ENCODE measurements at regions not wholly inside any gene's neighbourhood (a gene's known extent, or its start where the extent isn't known, plus 50 kb on each side); places are given as distances from the start of the nearest gene placed in this dataset.

DNA sequence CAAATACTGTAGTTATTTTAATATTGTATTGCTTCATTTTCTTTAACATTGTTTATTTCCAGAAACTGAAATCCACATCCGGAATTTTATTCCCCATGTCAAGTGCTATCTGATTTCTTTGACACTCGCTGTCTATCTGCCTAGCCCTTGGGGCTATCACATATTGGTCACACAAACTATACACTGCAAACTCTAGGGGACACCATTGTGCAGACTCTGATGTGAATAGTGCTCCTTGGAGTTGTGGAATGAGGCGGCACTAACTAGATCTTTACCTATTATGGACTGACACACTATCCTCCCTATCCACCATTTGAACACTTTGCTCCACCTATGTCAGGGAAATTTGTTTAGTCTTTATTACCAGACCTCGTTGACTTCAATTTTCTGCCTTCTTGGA is 534.5 kb downstream of the GLUD2 start:
- Histone ChIP-seq H3K4me3 (ENCODE audit: low read depth in 1 of 3, low read length in 3 of 3) (no peak overlapping the region), H3K27me3 (ENCODE audit: control insufficient read depth in 4 of 4, insufficient read depth in 4 of 4, low read length in 3 of 4) (no peaks in the 10 kb centered on the region), H3K27ac (ENCODE audit: low read depth in 1 of 2, low read length in 2 of 2) (no peak overlapping the region), H3K9ac (ENCODE audit: low read depth in 1 of 2, low read length in 2 of 2) (no peak overlapping the region), H3K9me3 (ENCODE audit: control insufficient read depth in 4 of 4, low read length in 3 of 4) (no peaks in the 10 kb centered on the region), H3K4me1 (ENCODE audit: control insufficient read depth in 4 of 4, insufficient read depth in 4 of 4, low read length in 3 of 4) (no peaks in the 10 kb centered on the region), H3K36me3 (ENCODE audit: control insufficient read depth in 4 of 4, insufficient read depth in 3 of 4, low read depth in 1 of 4, low read length in 3 of 4) (no peaks in the 10 kb centered on the region)
- TF ChIP-seq, protein P1, sequence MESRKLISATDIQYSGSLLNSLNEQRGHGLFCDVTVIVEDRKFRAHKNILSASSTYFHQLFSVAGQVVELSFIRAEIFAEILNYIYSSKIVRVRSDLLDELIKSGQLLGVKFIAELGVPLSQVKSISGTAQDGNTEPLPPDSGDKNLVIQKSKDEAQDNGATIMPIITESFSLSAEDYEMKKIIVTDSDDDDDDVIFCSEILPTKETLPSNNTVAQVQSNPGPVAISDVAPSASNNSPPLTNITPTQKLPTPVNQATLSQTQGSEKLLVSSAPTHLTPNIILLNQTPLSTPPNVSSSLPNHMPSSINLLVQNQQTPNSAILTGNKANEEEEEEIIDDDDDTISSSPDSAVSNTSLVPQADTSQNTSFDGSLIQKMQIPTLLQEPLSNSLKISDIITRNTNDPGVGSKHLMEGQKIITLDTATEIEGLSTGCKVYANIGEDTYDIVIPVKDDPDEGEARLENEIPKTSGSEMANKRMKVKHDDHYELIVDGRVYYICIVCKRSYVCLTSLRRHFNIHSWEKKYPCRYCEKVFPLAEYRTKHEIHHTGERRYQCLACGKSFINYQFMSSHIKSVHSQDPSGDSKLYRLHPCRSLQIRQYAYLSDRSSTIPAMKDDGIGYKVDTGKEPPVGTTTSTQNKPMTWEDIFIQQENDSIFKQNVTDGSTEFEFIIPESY (IDR thresholded peaks at IDR 0.05): no peak
- TF ChIP-seq EGR1 (IDR thresholded peaks at IDR 0.05; ENCODE audit: low read depth in 2 of 2): no peak
- TF ChIP-seq, protein P2, sequence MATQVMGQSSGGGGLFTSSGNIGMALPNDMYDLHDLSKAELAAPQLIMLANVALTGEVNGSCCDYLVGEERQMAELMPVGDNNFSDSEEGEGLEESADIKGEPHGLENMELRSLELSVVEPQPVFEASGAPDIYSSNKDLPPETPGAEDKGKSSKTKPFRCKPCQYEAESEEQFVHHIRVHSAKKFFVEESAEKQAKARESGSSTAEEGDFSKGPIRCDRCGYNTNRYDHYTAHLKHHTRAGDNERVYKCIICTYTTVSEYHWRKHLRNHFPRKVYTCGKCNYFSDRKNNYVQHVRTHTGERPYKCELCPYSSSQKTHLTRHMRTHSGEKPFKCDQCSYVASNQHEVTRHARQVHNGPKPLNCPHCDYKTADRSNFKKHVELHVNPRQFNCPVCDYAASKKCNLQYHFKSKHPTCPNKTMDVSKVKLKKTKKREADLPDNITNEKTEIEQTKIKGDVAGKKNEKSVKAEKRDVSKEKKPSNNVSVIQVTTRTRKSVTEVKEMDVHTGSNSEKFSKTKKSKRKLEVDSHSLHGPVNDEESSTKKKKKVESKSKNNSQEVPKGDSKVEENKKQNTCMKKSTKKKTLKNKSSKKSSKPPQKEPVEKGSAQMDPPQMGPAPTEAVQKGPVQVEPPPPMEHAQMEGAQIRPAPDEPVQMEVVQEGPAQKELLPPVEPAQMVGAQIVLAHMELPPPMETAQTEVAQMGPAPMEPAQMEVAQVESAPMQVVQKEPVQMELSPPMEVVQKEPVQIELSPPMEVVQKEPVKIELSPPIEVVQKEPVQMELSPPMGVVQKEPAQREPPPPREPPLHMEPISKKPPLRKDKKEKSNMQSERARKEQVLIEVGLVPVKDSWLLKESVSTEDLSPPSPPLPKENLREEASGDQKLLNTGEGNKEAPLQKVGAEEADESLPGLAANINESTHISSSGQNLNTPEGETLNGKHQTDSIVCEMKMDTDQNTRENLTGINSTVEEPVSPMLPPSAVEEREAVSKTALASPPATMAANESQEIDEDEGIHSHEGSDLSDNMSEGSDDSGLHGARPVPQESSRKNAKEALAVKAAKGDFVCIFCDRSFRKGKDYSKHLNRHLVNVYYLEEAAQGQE (IDR thresholded peaks at IDR 0.05): no peak
- TF ChIP-seq YY1 (IDR thresholded peaks at IDR 0.05): no peak
- no peak for TF ChIP-seq FOXA1 (IDR thresholded peaks at IDR 0.05)
- TF ChIP-seq HNF4G (IDR thresholded peaks at IDR 0.05): no peak
- TF ChIP-seq, protein P3, sequence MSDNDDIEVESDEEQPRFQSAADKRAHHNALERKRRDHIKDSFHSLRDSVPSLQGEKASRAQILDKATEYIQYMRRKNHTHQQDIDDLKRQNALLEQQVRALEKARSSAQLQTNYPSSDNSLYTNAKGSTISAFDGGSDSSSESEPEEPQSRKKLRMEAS (IDR thresholded peaks at IDR 0.05): no peak
- TF ChIP-seq JUND (IDR thresholded peaks at IDR 0.05): no peak
- no peak for TF ChIP-seq HNF4A (conservative IDR thresholded peaks at IDR 0.05)
- no peak for TF ChIP-seq NR2F2 (IDR thresholded peaks at IDR 0.05)
- TF ChIP-seq, protein P4, sequence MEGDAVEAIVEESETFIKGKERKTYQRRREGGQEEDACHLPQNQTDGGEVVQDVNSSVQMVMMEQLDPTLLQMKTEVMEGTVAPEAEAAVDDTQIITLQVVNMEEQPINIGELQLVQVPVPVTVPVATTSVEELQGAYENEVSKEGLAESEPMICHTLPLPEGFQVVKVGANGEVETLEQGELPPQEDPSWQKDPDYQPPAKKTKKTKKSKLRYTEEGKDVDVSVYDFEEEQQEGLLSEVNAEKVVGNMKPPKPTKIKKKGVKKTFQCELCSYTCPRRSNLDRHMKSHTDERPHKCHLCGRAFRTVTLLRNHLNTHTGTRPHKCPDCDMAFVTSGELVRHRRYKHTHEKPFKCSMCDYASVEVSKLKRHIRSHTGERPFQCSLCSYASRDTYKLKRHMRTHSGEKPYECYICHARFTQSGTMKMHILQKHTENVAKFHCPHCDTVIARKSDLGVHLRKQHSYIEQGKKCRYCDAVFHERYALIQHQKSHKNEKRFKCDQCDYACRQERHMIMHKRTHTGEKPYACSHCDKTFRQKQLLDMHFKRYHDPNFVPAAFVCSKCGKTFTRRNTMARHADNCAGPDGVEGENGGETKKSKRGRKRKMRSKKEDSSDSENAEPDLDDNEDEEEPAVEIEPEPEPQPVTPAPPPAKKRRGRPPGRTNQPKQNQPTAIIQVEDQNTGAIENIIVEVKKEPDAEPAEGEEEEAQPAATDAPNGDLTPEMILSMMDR (IDR thresholded peaks at IDR 0.05; ENCODE audit: low read depth, low read length, missing input control): no peak
- TF ChIP-seq SP1 (IDR thresholded peaks at IDR 0.05): no peak
- TF ChIP-seq RAD21 (IDR thresholded peaks at IDR 0.05): no peak
- TF ChIP-seq RXRA (IDR thresholded peaks at IDR 0.05): no peak
- no peak for TF ChIP-seq TAF1 (conservative IDR thresholded peaks at IDR 0.05)
- TF ChIP-seq, protein P5, sequence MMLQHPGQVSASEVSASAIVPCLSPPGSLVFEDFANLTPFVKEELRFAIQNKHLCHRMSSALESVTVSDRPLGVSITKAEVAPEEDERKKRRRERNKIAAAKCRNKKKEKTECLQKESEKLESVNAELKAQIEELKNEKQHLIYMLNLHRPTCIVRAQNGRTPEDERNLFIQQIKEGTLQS (IDR thresholded peaks at IDR 0.05): no peak
- no peak for TF ChIP-seq GABPA (IDR thresholded peaks at IDR 0.05 in 1 of 2, conservative IDR thresholded peaks at IDR 0.05 in 1 of 2)
- TF ChIP-seq FOXA2 (IDR thresholded peaks at IDR 0.05): no peak
- no peak for DNase-seq (ENCODE audit: low spot score)
- WGBS: 75% methylated on average over 4 of the region's 4 CpGs
